ENCODE measurements at regions not wholly inside any gene's neighbourhood (a gene's known extent, or its start where the extent isn't known, plus 50 kb on each side); places are given as distances from the start of the nearest gene placed in this dataset.

GRCh38 chr2:157178874-157179273, 78.6 kb upstream of the GALNT5 start:
- CTCF ChIA-PET: no interaction called here
- Histone ChIP-seq H4K5ac (ENCODE audit: low read depth, low read length) (peak overlapping the region; percentile 35; the same call in 1 of the 2 replicates), H3K4me3 (ENCODE audit: insufficient read depth, low read depth, low read length) (no peak overlapping the region), H3K23ac (ENCODE audit: low read depth, low read length) (no peak overlapping the region), H3K4ac (ENCODE audit: low read depth, low read length) (no peak overlapping the region), H2BK20ac (ENCODE audit: low read depth, low read length) (peak overlapping the region; percentile 9; the same call in 1 of the 2 replicates), H3K18ac (ENCODE audit: low read depth, low read length) (peak overlapping the region; percentile 51; the same call in 1 of the 2 replicates), H3K9me3 (ENCODE audit: control insufficient read depth, insufficient read depth, low read length) (no peaks in the 10 kb centered on the region), H2AK9ac (replicated peaks; ENCODE audit: low read depth, low read length, poor library complexity) (no peak overlapping the region), H3K27me3 (ENCODE audit: control insufficient read depth, insufficient read depth, low read length) (no peaks in the 10 kb centered on the region), H3K79me1 (ENCODE audit: low read depth in 1 of 2, low read length in 2 of 2) (no peaks in the 10 kb centered on the region), H4K20me1 (ENCODE audit: insufficient read depth, low read length) (no peaks in the 10 kb centered on the region), H4K8ac (ENCODE audit: low read depth in 2 of 2, low read length in 2 of 2) (peak overlapping the region; percentile 16 to 56; a peak in 2 of 4 replicates), H3K56ac (ENCODE audit: extremely low read depth, insufficient read depth, low read length) (no peak overlapping the region), H3K14ac (replicated peaks; ENCODE audit: low read depth, low read length) (no peak overlapping the region), H4K91ac (ENCODE audit: insufficient read depth, low read depth, low read length) (no peak overlapping the region), H3K9me1 (ENCODE audit: insufficient read depth, low read length) (peaks cover 6% of the 10 kb centered on the region), H3K27ac (ENCODE audit: insufficient read depth, low read length) (no peak overlapping the region), H2BK5ac (ENCODE audit: low read depth, low read length, poor library complexity, severe bottlenecking) (peak overlapping the region; percentile 10), H2AK5ac (ENCODE audit: low read depth, low read length) (peak overlapping the region; percentile 56; the same call in 1 of the 2 replicates), H3K36me3 (ENCODE audit: control insufficient read depth, insufficient read depth, low read length) (no peaks in the 10 kb centered on the region), H2BK120ac (ENCODE audit: low read depth, low read length) (peak overlapping the region; percentile 67; the same call in 1 of the 2 replicates), H2BK15ac (ENCODE audit: low read depth, low read length) (peak overlapping the region; percentile 57; the same call in 1 of the 3 replicates), H2AFZ (replicated peaks; ENCODE audit: low read length, poor library complexity) (no peak overlapping the region), H3K4me2 (ENCODE audit: low read depth, low read length) (no peak overlapping the region), H3K9ac (ENCODE audit: low read depth, low read length) (no peak overlapping the region), H3K4me1 (ENCODE audit: control insufficient read depth, insufficient read depth, low read length) (peaks cover 14% of the 10 kb centered on the region)
- TF ChIP-seq CTCF (conservative IDR thresholded peaks at IDR 0.05; ENCODE audit: low read depth, low read length) (peak; percentile 10; the same call in 1 of the 2 replicates), MXI1 (IDR thresholded peaks at IDR 0.05; ENCODE audit: borderline replicate concordance, low read depth, low read length) (no peak)
- ATAC-seq (ENCODE audit: low read depth) (no peak), DNase-seq (no peak)
- BruUV-seq (replicated peaks): no TSS peak
- dilution Hi-C loops (cut with HindIII; ENCODE audit: low sequenced_read_pairs, unreplicated experiment): no loop called here
- intact Hi-C loops (cut with micrococcal nuclease): no loop called here
- in situ Hi-C loops (cut with MboI; ENCODE audit: low sequenced_read_pairs): no loop called here
- POLR2A ChIA-PET (ENCODE audit: unreplicated experiment): no interaction called here

Measured in IMR-90 (cell line).